Astrocyte (in vitro differentiated cells and primary cell): ENCODE measurements at regions not wholly inside any gene's neighbourhood (a gene's known extent, or its start where the extent isn't known, plus 50 kb on each side); places are given as distances from the start of the nearest gene placed in this dataset.

Experiments
- CTCF ChIP-seq: IDR thresholded peaks from 2 replicates; pipeline ENCODE4 v1.5.1; 2011; ENCODE audit warnings: low read depth, mild to moderate bottlenecking, inconsistent platforms, low read length, moderate library complexity; ENCODE audit not compliant: insufficient read depth
- EZH2 ChIP-seq: IDR thresholded peaks from 2 replicates; pipeline ENCODE4 v1.6.1; 2012; ENCODE audit warnings: mild to moderate bottlenecking, low read length, inconsistent platforms; ENCODE audit not compliant: insufficient read depth

- TF ChIP-seq CTCF (no peak), EZH2 (no peak)
Observed at GRCh38 chr20:53713328-53714056, 119.9 kb upstream of the ZNF217 start.
